ENCODE measurements at regions not wholly inside any gene's neighbourhood (a gene's known extent, or its start where the extent isn't known, plus 50 kb on each side); places are given as distances from the start of the nearest gene placed in this dataset.

GRCh38 chr14:84694161-84694560 is 835.8 kb upstream of the FLRT2 start:
- no peak for DNase-seq
- H3K4me3 ChIP-seq (ENCODE audit: low read length in 2 of 2), result no peak overlapping the region
- intact Hi-C loops (cut with DNase I), result no loop called here
- H3K27me3 ChIP-seq (ENCODE audit: control insufficient read depth in 1 of 2, insufficient read depth in 2 of 2, low read length in 1 of 2), result no peaks in the 10 kb centered on the region
- no peaks in the 10 kb centered on the region for H3K36me3 ChIP-seq (ENCODE audit: control insufficient read depth in 1 of 2, insufficient read depth in 2 of 2, low read length in 1 of 2)
- H3K27ac ChIP-seq (ENCODE audit: low read depth in 1 of 2, low read length in 2 of 2), result no peak overlapping the region
- no peak for ATAC-seq (ENCODE audit: low FRiP score)
- H3K4me1 ChIP-seq (ENCODE audit: control insufficient read depth in 1 of 2, insufficient read depth in 2 of 2, low read length in 2 of 2), result no peaks in the 10 kb centered on the region
- no peaks in the 10 kb centered on the region for H3K9me3 ChIP-seq (ENCODE audit: control insufficient read depth, low read length)

- DNase-seq (no peak), ATAC-seq (ENCODE audit: low FRiP score) (no peak)
- no peaks in the 10 kb centered on the region for H3K4me1 ChIP-seq (ENCODE audit: control insufficient read depth in 1 of 2, insufficient read depth in 2 of 2, low read length in 2 of 2)
- intact Hi-C loops (cut with DNase I), result no loop called here
- no peaks in the 10 kb centered on the region for H3K9me3 ChIP-seq (ENCODE audit: control insufficient read depth, low read length)
- no peak overlapping the region for H3K27ac ChIP-seq (ENCODE audit: low read depth in 1 of 2, low read length in 2 of 2)
- H3K36me3 ChIP-seq (ENCODE audit: control insufficient read depth in 1 of 2, insufficient read depth in 2 of 2, low read length in 1 of 2), result no peaks in the 10 kb centered on the region
- H3K4me3 ChIP-seq (ENCODE audit: low read length in 2 of 2), result no peak overlapping the region
- WGBS, 2 donors, result 58 to 73% methylated on average over 2 of the region's 2 CpGs
- H3K27me3 ChIP-seq (ENCODE audit: control insufficient read depth in 1 of 2, insufficient read depth in 2 of 2, low read length in 1 of 2), result no peaks in the 10 kb centered on the region
Measured at GRCh38 chr14:84704601-84705000, 825.3 kb upstream of the FLRT2 start.

GRCh38 chr14:84707830-84708229 is 822.1 kb upstream of the FLRT2 start:
- no peaks in the 10 kb centered on the region for H3K4me1 ChIP-seq (ENCODE audit: control insufficient read depth in 1 of 2, insufficient read depth in 2 of 2, low read length in 2 of 2)
- H3K9me3 ChIP-seq (ENCODE audit: control insufficient read depth, low read length), result no peaks in the 10 kb centered on the region
- ATAC-seq (ENCODE audit: low FRiP score) (no peak), DNase-seq (no peak)
- 96 to 97% methylated on average over 1 of the region's 1 CpG for whole genome bisulfite sequencing, 2 donors
- intact Hi-C loops (cut with DNase I), result no loop called here
- H3K27ac ChIP-seq (ENCODE audit: low read depth in 1 of 2, low read length in 2 of 2), result no peak overlapping the region
- no peaks in the 10 kb centered on the region for H3K27me3 ChIP-seq (ENCODE audit: control insufficient read depth in 1 of 2, insufficient read depth in 2 of 2, low read length in 1 of 2)
- no peaks in the 10 kb centered on the region for H3K36me3 ChIP-seq (ENCODE audit: control insufficient read depth in 1 of 2, insufficient read depth in 2 of 2, low read length in 1 of 2)
- no peak overlapping the region for H3K4me3 ChIP-seq (ENCODE audit: low read length in 2 of 2)

GRCh38 chr14:84708865-84709264 is 821.1 kb upstream of the FLRT2 start:
- ATAC-seq (ENCODE audit: low FRiP score) (no peak), DNase-seq (no peak)
- H3K4me3 ChIP-seq (ENCODE audit: low read length in 2 of 2), result no peak overlapping the region
- no peak overlapping the region for H3K27ac ChIP-seq (ENCODE audit: low read depth in 1 of 2, low read length in 2 of 2)
- intact Hi-C loops (cut with DNase I), result no loop called here
- no peaks in the 10 kb centered on the region for H3K27me3 ChIP-seq (ENCODE audit: control insufficient read depth in 1 of 2, insufficient read depth in 2 of 2, low read length in 1 of 2)
- H3K4me1 ChIP-seq (ENCODE audit: control insufficient read depth in 1 of 2, insufficient read depth in 2 of 2, low read length in 2 of 2), result no peaks in the 10 kb centered on the region
- no peaks in the 10 kb centered on the region for H3K36me3 ChIP-seq (ENCODE audit: control insufficient read depth in 1 of 2, insufficient read depth in 2 of 2, low read length in 1 of 2)
- H3K9me3 ChIP-seq (ENCODE audit: control insufficient read depth, low read length), result no peaks in the 10 kb centered on the region
- 21 to 48% methylated on average over 2 of the region's 2 CpGs for WGBS, 2 donors

- DNase-seq, result no peak
- intact Hi-C loops (cut with DNase I), result no loop called here
- H3K36me3 ChIP-seq (ENCODE audit: control insufficient read depth in 1 of 2, insufficient read depth in 2 of 2, low read length in 1 of 2), result no peaks in the 10 kb centered on the region
- ATAC-seq (ENCODE audit: low FRiP score), result no peak
- H3K4me3 ChIP-seq (ENCODE audit: low read length in 2 of 2), result no peak overlapping the region
- no peak overlapping the region for H3K27ac ChIP-seq (ENCODE audit: low read depth in 1 of 2, low read length in 2 of 2)
- 81% methylated on average over 4 of the region's 4 CpGs for WGBS, 2 donors
- H3K4me1 ChIP-seq (ENCODE audit: control insufficient read depth in 1 of 2, insufficient read depth in 2 of 2, low read length in 2 of 2), result no peaks in the 10 kb centered on the region
- no peaks in the 10 kb centered on the region for H3K27me3 ChIP-seq (ENCODE audit: control insufficient read depth in 1 of 2, insufficient read depth in 2 of 2, low read length in 1 of 2)
- H3K9me3 ChIP-seq (ENCODE audit: control insufficient read depth, low read length), result no peaks in the 10 kb centered on the region
Measured at GRCh38 chr14:84726471-84726870, 803.5 kb upstream of the FLRT2 start.

- no peaks in the 10 kb centered on the region for H3K36me3 ChIP-seq (ENCODE audit: control insufficient read depth in 1 of 2, insufficient read depth in 2 of 2, low read length in 1 of 2)
- intact Hi-C loops (cut with DNase I), result no loop called here
- no peak for DNase-seq
Measured at GRCh38 chr14:84749191-84749955, 780.6 kb upstream of the FLRT2 start.

GRCh38 chr14:84750284-84750683 is 779.7 kb upstream of the FLRT2 start:
- no peak overlapping the region for H3K27ac ChIP-seq (ENCODE audit: low read depth in 1 of 2, low read length in 2 of 2)
- H3K4me1 ChIP-seq (ENCODE audit: control insufficient read depth in 1 of 2, insufficient read depth in 2 of 2, low read length in 2 of 2), result no peaks in the 10 kb centered on the region
- ATAC-seq (ENCODE audit: low FRiP score), result no peak
- H3K27me3 ChIP-seq (ENCODE audit: control insufficient read depth in 1 of 2, insufficient read depth in 2 of 2, low read length in 1 of 2), result no peaks in the 10 kb centered on the region
- intact Hi-C loops (cut with DNase I), result no loop called here
- no peaks in the 10 kb centered on the region for H3K36me3 ChIP-seq (ENCODE audit: control insufficient read depth in 1 of 2, insufficient read depth in 2 of 2, low read length in 1 of 2)
- H3K9me3 ChIP-seq (ENCODE audit: control insufficient read depth, low read length), result no peaks in the 10 kb centered on the region
- WGBS, 2 donors, result 52 to 65% methylated on average over 1 of the region's 1 CpG
- H3K4me3 ChIP-seq (ENCODE audit: low read length in 2 of 2), result no peak overlapping the region
- no peak for DNase-seq

More at GRCh38 chr14:84749191-84749955, 780.6 kb upstream of the FLRT2 start:
- Histone ChIP-seq H3K27ac (ENCODE audit: low read depth in 1 of 2, low read length in 2 of 2) (no peak overlapping the region), H3K4me1 (ENCODE audit: control insufficient read depth in 1 of 2, insufficient read depth in 2 of 2, low read length in 2 of 2) (no peaks in the 10 kb centered on the region), H3K4me3 (ENCODE audit: low read length in 2 of 2) (no peak overlapping the region), H3K9me3 (ENCODE audit: control insufficient read depth, low read length) (no peaks in the 10 kb centered on the region), H3K27me3 (ENCODE audit: control insufficient read depth in 1 of 2, insufficient read depth in 2 of 2, low read length in 1 of 2) (no peaks in the 10 kb centered on the region)
- ATAC-seq (ENCODE audit: low FRiP score), result no peak
- 91 to 95% methylated on average over 6 of the region's 6 CpGs for WGBS, 2 donors

GRCh38 chr14:84750763-84751554 is 779.0 kb upstream of the FLRT2 start:
- Histone ChIP-seq H3K27me3 (ENCODE audit: control insufficient read depth in 1 of 2, insufficient read depth in 2 of 2, low read length in 1 of 2) (no peaks in the 10 kb centered on the region), H3K4me3 (ENCODE audit: low read length in 2 of 2) (no peak overlapping the region), H3K27ac (ENCODE audit: low read depth in 1 of 2, low read length in 2 of 2) (no peak overlapping the region), H3K36me3 (ENCODE audit: control insufficient read depth in 1 of 2, insufficient read depth in 2 of 2, low read length in 1 of 2) (no peaks in the 10 kb centered on the region), H3K4me1 (ENCODE audit: control insufficient read depth in 1 of 2, insufficient read depth in 2 of 2, low read length in 2 of 2) (no peaks in the 10 kb centered on the region), H3K9me3 (ENCODE audit: control insufficient read depth, low read length) (no peaks in the 10 kb centered on the region)
- ATAC-seq (ENCODE audit: low FRiP score), result no peak
- 30 to 40% methylated on average over 10 of the region's 10 CpGs for WGBS, 2 donors
- intact Hi-C loops (cut with DNase I), result no loop called here
- no peak for DNase-seq

GRCh38 chr14:84751745-84752144 is 778.2 kb upstream of the FLRT2 start:
- no peak for ATAC-seq (ENCODE audit: low FRiP score)
- H3K36me3 ChIP-seq (ENCODE audit: control insufficient read depth in 1 of 2, insufficient read depth in 2 of 2, low read length in 1 of 2), result no peaks in the 10 kb centered on the region
- WGBS, 2 donors, result 38 to 58% methylated on average over 3 of the region's 3 CpGs
- no peaks in the 10 kb centered on the region for H3K9me3 ChIP-seq (ENCODE audit: control insufficient read depth, low read length)
- intact Hi-C loops (cut with DNase I), result no loop called here
- H3K4me1 ChIP-seq (ENCODE audit: control insufficient read depth in 1 of 2, insufficient read depth in 2 of 2, low read length in 2 of 2), result no peaks in the 10 kb centered on the region
- no peak overlapping the region for H3K4me3 ChIP-seq (ENCODE audit: low read length in 2 of 2)
- no peak for DNase-seq
- no peak overlapping the region for H3K27ac ChIP-seq (ENCODE audit: low read depth in 1 of 2, low read length in 2 of 2)
- no peaks in the 10 kb centered on the region for H3K27me3 ChIP-seq (ENCODE audit: control insufficient read depth in 1 of 2, insufficient read depth in 2 of 2, low read length in 1 of 2)

Measured in aorta (tissue), 5 donors.